GM18508 (cell line): ENCODE measurements at regions not wholly inside any gene's neighbourhood (a gene's known extent, or its start where the extent isn't known, plus 50 kb on each side); places are given as distances from the start of the nearest gene placed in this dataset.

Source experiments
- ATAC-seq: cut with Tn5 transposase; IDR thresholded peaks from one replicate; pipeline ENCODE4 v1.9.1; 2021; ENCODE audit warnings: moderate number of reproducible peaks; ENCODE audit not compliant: insufficient read depth, unreplicated experiment

- ATAC-seq, result no peak
These were observed 145.5 kb upstream of the UMPS start for GRCh38 chr3:124584552-124585391.

GRCh38 chr3:124586126-124587052, 143.9 kb upstream of the UMPS start:
- no peak for ATAC-seq

GRCh38 chr3:124587053-124587408, 143.2 kb upstream of the UMPS start:
- no peak for ATAC-seq

GRCh38 chr3:124588036-124588435, 142.2 kb upstream of the UMPS start:
- ATAC-seq, result no peak

GRCh38 chr3:124588794-124589193, 141.5 kb upstream of the UMPS start:
- no peak for ATAC-seq

- ATAC-seq, result no peak
These were observed 138.6 kb upstream of the UMPS start for GRCh38 chr3:124591699-124592098.

GRCh38 chr3:124592658-124593441, 137.4 kb upstream of the UMPS start:
- peak; percentile 49 for ATAC-seq

- ATAC-seq, result no peak
These were observed 136.8 kb upstream of the UMPS start for GRCh38 chr3:124593442-124593829.

- ATAC-seq, result no peak
These were observed 135.7 kb upstream of the UMPS start for GRCh38 chr3:124594581-124594980.

- no peak for ATAC-seq
These were observed 133.0 kb upstream of the UMPS start for GRCh38 chr3:124597273-124597672.

GRCh38 chr3:124597979-124598378, 132.3 kb upstream of the UMPS start:
- ATAC-seq, result no peak

GRCh38 chr3:124599147-124599765, 131.0 kb upstream of the UMPS start:
- no peak for ATAC-seq

- no peak for ATAC-seq
These were observed 130.2 kb upstream of the UMPS start for GRCh38 chr3:124599779-124600693.

- ATAC-seq, result no peak
These were observed 129.5 kb upstream of the UMPS start for GRCh38 chr3:124600765-124601164.

GRCh38 chr3:124601190-124601589, 129.1 kb upstream of the UMPS start:
- no peak for ATAC-seq

GRCh38 chr3:124602980-124603627, 127.1 kb upstream of the UMPS start:
- ATAC-seq, result no peak

GRCh38 chr3:124605781-124606579, 124.3 kb upstream of the UMPS start:
- no peak for ATAC-seq

GRCh38 chr3:124607163-124607562, 123.1 kb upstream of the UMPS start:
- no peak for ATAC-seq
